H9 (cell line): ENCODE measurements at regions not wholly inside any gene's neighbourhood (a gene's known extent, or its start where the extent isn't known, plus 50 kb on each side); places are given as distances from the start of the nearest gene placed in this dataset.

Experiments used
- DNase-seq: peaks from one replicate; pipeline ENCODE4 v3.0.0-alpha.2; 2017
- H2AFZ ChIP-seq: one replicate; pipeline ENCODE4 v1.6.1; 2013; ENCODE audit warnings: mild to moderate bottlenecking, low read length, control low read depth, moderate library complexity
- H2AK5ac ChIP-seq: 2 replicates; pipeline ENCODE4 v1.6.1; 2013; ENCODE audit warnings: low read length, control low read depth, mixed read lengths; ENCODE audit not compliant: insufficient read length
- H2BK120ac ChIP-seq: one replicate; pipeline ENCODE4 v1.6.1; 2013; ENCODE audit warnings: low read depth, mild to moderate bottlenecking, low read length, control low read depth, inconsistent platforms; ENCODE audit not compliant: poor library complexity, severe bottlenecking
- H2BK12ac ChIP-seq: 2 replicates; pipeline ENCODE4 v1.6.1; 2013; ENCODE audit warnings: low read length, control low read depth, mixed read lengths, low read depth; ENCODE audit not compliant: insufficient read length
- H2BK15ac ChIP-seq: 2 replicates; pipeline ENCODE4 v1.6.1; 2013; ENCODE audit warnings: low read depth, low read length, control low read depth
- H2BK20ac ChIP-seq: one replicate; pipeline ENCODE4 v1.6.1; 2013; ENCODE audit warnings: low read depth, mild to moderate bottlenecking, low read length, control low read depth, inconsistent platforms; ENCODE audit not compliant: poor library complexity, severe bottlenecking
- H2BK5ac ChIP-seq: 2 replicates; pipeline ENCODE4 v1.6.1; 2013; ENCODE audit warnings: low read length, control low read depth, mixed read lengths; ENCODE audit not compliant: insufficient read length
- H3K14ac ChIP-seq: 2 replicates; pipeline ENCODE4 v1.6.1; 2013; ENCODE audit warnings: low read length, control low read depth; ENCODE audit not compliant: insufficient read depth
- H3K18ac ChIP-seq: 2 replicates; pipeline ENCODE4 v1.6.1; 2013; ENCODE audit warnings: low read depth, mild to moderate bottlenecking, mixed read lengths, low read length, control low read depth; ENCODE audit not compliant: insufficient read length
- H3K23ac ChIP-seq: 2 replicates; pipeline ENCODE4 v1.6.1; 2013; ENCODE audit warnings: low read length, control low read depth, mixed read lengths, low read depth; ENCODE audit not compliant: insufficient read length
- H3K23me2 ChIP-seq: 2 replicates; pipeline ENCODE4 v1.6.1; 2013; ENCODE audit warnings: low read depth, mild to moderate bottlenecking, mixed read lengths, low read length, control low read depth; ENCODE audit not compliant: insufficient read length, poor library complexity, severe bottlenecking
- H3K27ac ChIP-seq: 2 replicates; pipeline ENCODE4 v1.5.1; 2013; ENCODE audit warnings: low read length, control low read depth, mixed read lengths, low read depth; ENCODE audit not compliant: insufficient read length
- H3K27me3 ChIP-seq: 2 replicates; pipeline ENCODE4 v1.6.1; 2013; ENCODE audit warnings: low read length, control low read depth, inconsistent platforms; ENCODE audit not compliant: insufficient read depth
- H3K4ac ChIP-seq: 2 replicates; pipeline ENCODE4 v1.6.1; 2013; ENCODE audit warnings: low read depth, mild to moderate bottlenecking, control low read depth, inconsistent platforms, low read length, moderate library complexity
- H3K4me1 ChIP-seq: 2 replicates; pipeline ENCODE4 v1.6.1; 2013; ENCODE audit warnings: low read length, control low read depth, inconsistent platforms; ENCODE audit not compliant: insufficient read depth
- H3K4me2 ChIP-seq: 2 replicates; pipeline ENCODE4 v1.6.1; 2013; ENCODE audit warnings: low read length, control low read depth, mixed read lengths; ENCODE audit not compliant: insufficient read length, insufficient read depth
- H3K56ac ChIP-seq: 2 replicates; pipeline ENCODE4 v1.6.1; 2013; ENCODE audit warnings: low read depth, mild to moderate bottlenecking, mixed read lengths, low read length, control low read depth; ENCODE audit not compliant: insufficient read length
- H3K79me1 ChIP-seq: 2 replicates; pipeline ENCODE4 v1.6.1; 2013; ENCODE audit warnings: low read depth, mild to moderate bottlenecking, moderate library complexity, low read length, control low read depth, inconsistent platforms; ENCODE audit not compliant: insufficient read depth, poor library complexity, severe bottlenecking
- H3K79me2 ChIP-seq: 2 replicates; pipeline ENCODE4 v1.6.1; 2013; ENCODE audit warnings: low read length, control low read depth, inconsistent platforms; ENCODE audit not compliant: insufficient read depth
- H3K9ac ChIP-seq: 2 replicates; pipeline ENCODE4 v1.6.1; 2013; ENCODE audit warnings: low read length, control low read depth, mixed read lengths; ENCODE audit not compliant: insufficient read length; ENCODE audit errors: extremely low read depth
- H3K9me3 ChIP-seq: one replicate; pipeline ENCODE4 v1.6.1; 2013; ENCODE audit warnings: low read depth, low read length, inconsistent platforms; ENCODE audit not compliant: control insufficient read depth
- H3T11ph ChIP-seq: one replicate; pipeline ENCODE4 v1.6.1; 2013; ENCODE audit warnings: mild to moderate bottlenecking, low read length, control low read depth, inconsistent platforms
- H4K20me1 ChIP-seq: one replicate; pipeline ENCODE4 v1.6.1; 2013; ENCODE audit not compliant: control insufficient read depth, insufficient read length, insufficient read depth
- H4K5ac ChIP-seq: 2 replicates; pipeline ENCODE4 v1.6.1; 2013; ENCODE audit warnings: low read depth, mild to moderate bottlenecking, mixed read lengths, low read length, control low read depth; ENCODE audit not compliant: insufficient read length
- H4K8ac ChIP-seq: replicated peaks from 2 replicates; pipeline ENCODE4 v1.6.1; 2013; ENCODE audit warnings: low read length, control low read depth, mixed read lengths, low read depth; ENCODE audit not compliant: insufficient read length
- H4K91ac ChIP-seq: 2 replicates; pipeline ENCODE4 v1.6.1; 2013; ENCODE audit warnings: low read depth, mild to moderate bottlenecking, moderate library complexity, mixed read lengths, low read length, control low read depth; ENCODE audit not compliant: insufficient read length
- H3K27ac Mint-ChIP-seq, 3 experiments: 2 replicates in 2 of 3; 3 replicates in 1 of 3; pipeline ENCODE4 v1.8.0; 2020 to 2021; ENCODE audit warnings: mixed read lengths in 3 of 3, mild to moderate bottlenecking in 1 of 3, moderate library complexity in 1 of 3
- H3K27me3 Mint-ChIP-seq: 2 replicates; pipeline ENCODE4 v1.8.0; 2021; ENCODE audit warnings: low read depth, mild to moderate bottlenecking, moderate library complexity, mixed read lengths
- H3K36me3 Mint-ChIP-seq, 3 experiments: 2 replicates in 2 of 3; 3 replicates in 1 of 3; pipeline ENCODE4 v1.8.0; 2020 to 2021; ENCODE audit warnings: low read depth in 3 of 3, mixed read lengths in 3 of 3; ENCODE audit not compliant: insufficient read depth in 1 of 3
- H3K4me1 Mint-ChIP-seq, 2 experiments: 2 replicates each; pipeline ENCODE4 v1.8.0; 2020; ENCODE audit warnings: mixed read lengths in 2 of 2
- H3K4me3 Mint-ChIP-seq, 2 experiments: 2 replicates in 1 of 2; 3 replicates in 1 of 2; pipeline ENCODE4 v1.8.0; 2020 to 2021; ENCODE audit warnings: mild to moderate bottlenecking in 2 of 2, mixed read lengths in 2 of 2, moderate library complexity in 1 of 2
- H3K9me3 Mint-ChIP-seq, 2 experiments: 2 replicates in 1 of 2; 3 replicates in 1 of 2; pipeline ENCODE4 v1.8.0; 2020; ENCODE audit warnings: mild to moderate bottlenecking in 2 of 2, mixed read lengths in 2 of 2, moderate library complexity in 1 of 2
- CTCF ChIP-seq: fragments of 200-600 bp; sonication (generic); conservative IDR thresholded peaks from 3 replicates; pipeline ENCODE4 v1.8.0; 2021; ENCODE audit warnings: antibody characterized with exemption, mild to moderate bottlenecking
- WGBS: extraction: QIAGEN DNeasy Blood & Tissue Kit; methylation state at CpG from one replicate; pipeline ENCODE4 v1.1.7; 2013; ENCODE audit warnings: missing lambda C conversion rate, low lambda C conversion rate, mixed read lengths; ENCODE audit not compliant: insufficient read length; ENCODE audit errors: extremely low coverage; 5-methylcytosine and 5-hydroxymethylcytosine counted together

GRCh38 chr6:67451874-67452273 lies 1183.2 kb upstream of the ADGRB3 start:
- Histone ChIP-seq H3K27me3 (no peaks in the 10 kb centered on the region), H2BK15ac (no peak overlapping the region), H3K27ac (no peak overlapping the region), H3K4me1 (no peaks in the 10 kb centered on the region), H2BK12ac (no peak overlapping the region), H4K20me1 (no peaks in the 10 kb centered on the region), H2BK5ac (no peak overlapping the region), H3K4me2 (no peak overlapping the region), H3K14ac (no peak overlapping the region), H3K79me1 (no peaks in the 10 kb centered on the region), H2AK5ac (no peak overlapping the region), H3K23me2 (no peaks in the 10 kb centered on the region), H4K91ac (no peak overlapping the region), H3K56ac (no peak overlapping the region), H3K79me2 (no peaks in the 10 kb centered on the region), H3T11ph (no peak overlapping the region), H2BK20ac (no peak overlapping the region), H4K8ac (no peak overlapping the region), H3K9me3 (no peaks in the 10 kb centered on the region), H3K18ac (no peak overlapping the region), H2BK120ac (no peak overlapping the region), H4K5ac (no peak overlapping the region), H3K9ac (no peak overlapping the region), H3K23ac (no peak overlapping the region), H2AFZ (no peak overlapping the region), H3K4ac (no peak overlapping the region)
- no CpG with 5 or more reads among the region's 1 CpG for WGBS
- no peak overlapping the region for H3K27ac Mint-ChIP-seq
- no peak overlapping the region for H3K4me3 Mint-ChIP-seq
- H3K27me3 Mint-ChIP-seq: no peaks in the 10 kb centered on the region
- no peak for DNase-seq
- no peaks in the 10 kb centered on the region for H3K4me1 Mint-ChIP-seq
- peaks cover 0 to 4% of the 10 kb centered on the region in 2 experiments; a peak in 2 of 5 replicates for H3K9me3 Mint-ChIP-seq
- H3K36me3 Mint-ChIP-seq: no peaks in the 10 kb centered on the region
- no peak for TF ChIP-seq CTCF
